ENCODE measurements at regions not wholly inside any gene's neighbourhood (a gene's known extent, or its start where the extent isn't known, plus 50 kb on each side); places are given as distances from the start of the nearest gene placed in this dataset.

GRCh38 chr14:55848964-55849363, 269.0 kb downstream of the KTN1 start:
- Histone ChIP-seq H3K36me3 (no peaks in the 10 kb centered on the region), H3K4me1 (peaks cover 0 to 9% of the 10 kb centered on the region in 2 donors), H3K9me3 (no peaks in the 10 kb centered on the region), H3K4me3 (no peak overlapping the region), H3K27ac (no peak overlapping the region), H3K27me3 (no peaks in the 10 kb centered on the region)
- no peak for TF ChIP-seq CTCF (IDR thresholded peaks at IDR 0.05)
- DNase-seq (ENCODE audit: low spot score in 2 of 2): no peak
- intact Hi-C loops (cut with DNase I): loop anchor here (10.0 kb wide), 1 partner anchor 114 kb away; no protein-coding TSS in a partner anchor

GRCh38 chr14:55849833-55850232, 268.4 kb upstream of the PELI2 start:
- no peak for TF ChIP-seq CTCF (IDR thresholded peaks at IDR 0.05)
- H3K27ac ChIP-seq: no peak overlapping the region
- no peak overlapping the region for H3K4me3 ChIP-seq
- no peaks in the 10 kb centered on the region for H3K9me3 ChIP-seq
- no peaks in the 10 kb centered on the region for H3K36me3 ChIP-seq
- H3K27me3 ChIP-seq: no peaks in the 10 kb centered on the region
- peaks cover 0 to 9% of the 10 kb centered on the region in 2 donors for H3K4me1 ChIP-seq
- no peak for DNase-seq (ENCODE audit: low spot score in 2 of 2)
- intact Hi-C loops (cut with DNase I): loop anchor here (10.0 kb wide), 1 partner anchor 115 kb away; no protein-coding TSS in a partner anchor

GRCh38 chr14:55850825-55851241, 267.4 kb upstream of the PELI2 start:
- H3K27ac ChIP-seq: no peak overlapping the region
- H3K27me3 ChIP-seq: no peaks in the 10 kb centered on the region
- intact Hi-C loops (cut with DNase I): no loop called here
- no peaks in the 10 kb centered on the region for H3K36me3 ChIP-seq
- no peak overlapping the region for H3K4me3 ChIP-seq
- TF ChIP-seq CTCF (IDR thresholded peaks at IDR 0.05): no peak
- no peaks in the 10 kb centered on the region for H3K9me3 ChIP-seq
- peaks cover 0 to 9% of the 10 kb centered on the region in 2 donors for H3K4me1 ChIP-seq
- DNase-seq (ENCODE audit: low spot score in 2 of 2): no peak

- intact Hi-C loops (cut with DNase I): no loop called here
- peaks cover 0 to 9% of the 10 kb centered on the region in 2 donors for H3K4me1 ChIP-seq
- H3K36me3 ChIP-seq: no peaks in the 10 kb centered on the region
- H3K27ac ChIP-seq: no peak overlapping the region
- DNase-seq (ENCODE audit: low spot score in 2 of 2): no peak
- H3K4me3 ChIP-seq: no peak overlapping the region
- no peak for TF ChIP-seq CTCF (IDR thresholded peaks at IDR 0.05)
- H3K27me3 ChIP-seq: no peaks in the 10 kb centered on the region
- H3K9me3 ChIP-seq: no peaks in the 10 kb centered on the region
These were observed 266.9 kb upstream of the PELI2 start for GRCh38 chr14:55851301-55851700.

- intact Hi-C loops (cut with DNase I): no loop called here
- no peak for TF ChIP-seq CTCF (IDR thresholded peaks at IDR 0.05)
- H3K9me3 ChIP-seq: no peaks in the 10 kb centered on the region
- no peak for DNase-seq (ENCODE audit: low spot score in 2 of 2)
- H3K27me3 ChIP-seq: no peaks in the 10 kb centered on the region
- H3K36me3 ChIP-seq: no peaks in the 10 kb centered on the region
- H3K4me1 ChIP-seq: peaks cover 0 to 9% of the 10 kb centered on the region in 2 donors
- H3K27ac ChIP-seq: no peak overlapping the region
- no peak overlapping the region for H3K4me3 ChIP-seq
These were observed 266.2 kb upstream of the PELI2 start for GRCh38 chr14:55851961-55852360.

- intact Hi-C loops (cut with DNase I): no loop called here
- no peaks in the 10 kb centered on the region for H3K4me1 ChIP-seq
- no peak for TF ChIP-seq CTCF (IDR thresholded peaks at IDR 0.05)
- DNase-seq (ENCODE audit: low spot score in 2 of 2): no peak
- no peak overlapping the region for H3K27ac ChIP-seq
- H3K4me3 ChIP-seq: no peak overlapping the region
- peaks cover 3 to 15% of the 10 kb centered on the region in 2 donors for H3K9me3 ChIP-seq
- no peaks in the 10 kb centered on the region for H3K36me3 ChIP-seq
- no peaks in the 10 kb centered on the region for H3K27me3 ChIP-seq
These were observed 262.5 kb upstream of the PELI2 start for GRCh38 chr14:55855751-55856150.

Data from ascending aorta (tissue), 2 donors.